Hepatocyte (in vitro differentiated cells): ENCODE measurements at regions not wholly inside any gene's neighbourhood (a gene's known extent, or its start where the extent isn't known, plus 50 kb on each side); places are given as distances from the start of the nearest gene placed in this dataset.

Source experiments
- DNase-seq: peaks from one replicate; pipeline ENCODE4 v3.0.0-alpha.2; 2016; ENCODE audit warnings: low spot score
- H2AFZ ChIP-seq: fragments of 200-600 bp; sonication (generic); 2 replicates; pipeline ENCODE4 v1.6.0; 2016; ENCODE audit warnings: antibody characterized with exemption, mild to moderate bottlenecking
- H3K27ac ChIP-seq: fragments of 200-600 bp; sonication (generic); 2 replicates; pipeline ENCODE4 v1.5.1; 2016; ENCODE audit warnings: mild to moderate bottlenecking
- H3K27me3 ChIP-seq: fragments of 200-600 bp; sonication (generic); 2 replicates; pipeline ENCODE4 v1.6.1; 2016
- H3K36me3 ChIP-seq: fragments of 200-600 bp; sonication (generic); replicated peaks from 2 replicates; pipeline ENCODE4 v1.5.1; 2016; ENCODE audit warnings: low read depth; ENCODE audit not compliant: insufficient read depth
- H3K4me1 ChIP-seq: fragments of 200-600 bp; sonication (generic); 2 replicates; pipeline ENCODE4 v1.5.1; 2016; ENCODE audit warnings: mild to moderate bottlenecking, moderate library complexity; ENCODE audit not compliant: insufficient read depth
- H3K4me2 ChIP-seq: fragments of 200-600 bp; sonication (generic); 2 replicates; pipeline ENCODE4 v1.6.0; 2016
- H3K4me3 ChIP-seq: fragments of 200-600 bp; sonication (generic); 2 replicates; pipeline ENCODE4 v1.5.1; 2016; ENCODE audit warnings: mild to moderate bottlenecking
- H3K79me2 ChIP-seq: fragments of 200-600 bp; sonication (generic); 2 replicates; pipeline ENCODE4 v1.6.0; 2017; ENCODE audit warnings: mild to moderate bottlenecking
- H3K9me2 ChIP-seq: fragments of 200-600 bp; sonication (generic); replicated peaks from 2 replicates; pipeline ENCODE4 v1.6.0; 2017; ENCODE audit warnings: mild to moderate bottlenecking; ENCODE audit not compliant: insufficient read depth
- H3K9me3 ChIP-seq: fragments of 200-600 bp; sonication (generic); 2 replicates; pipeline ENCODE4 v1.5.1; 2016; ENCODE audit warnings: low read depth, mild to moderate bottlenecking
- H4K20me1 ChIP-seq: fragments of 200-600 bp; sonication (generic); 2 replicates; pipeline ENCODE4 v1.6.0; 2016; ENCODE audit warnings: mild to moderate bottlenecking; ENCODE audit not compliant: insufficient read depth, poor library complexity, severe bottlenecking
- EZH2 ChIP-seq: fragments of 200-600 bp; sonication (generic); IDR thresholded peaks from 2 replicates; pipeline ENCODE4 v1.6.1; 2016; ENCODE audit warnings: antibody characterized with exemption, mild to moderate bottlenecking, borderline replicate concordance
- EZH2phosphoT487 ChIP-seq: fragments of 200-600 bp; sonication (generic); IDR thresholded peaks from one replicate; pipeline ENCODE4 v1.6.1; 2018; ENCODE audit warnings: antibody characterized with exemption, mild to moderate bottlenecking, low read depth, moderate library complexity; ENCODE audit not compliant: unreplicated experiment, severe bottlenecking
- WGBS: methylation state at CpG from one replicate; pipeline ENCODE4 v1.1.6; 2016; ENCODE audit warnings: low lambda C conversion rate; ENCODE audit errors: missing lambda C conversion rate; 5-methylcytosine and 5-hydroxymethylcytosine counted together
- TF ChIP-seq, protein P1 (sequence below): fragments of 200-600 bp; sonication (generic); IDR thresholded peaks from 2 replicates; pipeline ENCODE4 v1.5.1; 2016; ENCODE audit warnings: antibody characterized with exemption, mild to moderate bottlenecking; ENCODE audit not compliant: poor library complexity

- Histone ChIP-seq H3K9me2 (no peaks in the 10 kb centered on the region), H3K4me2 (no peak overlapping the region), H3K4me3 (no peak overlapping the region), H3K4me1 (no peaks in the 10 kb centered on the region), H3K79me2 (no peaks in the 10 kb centered on the region), H4K20me1 (no peaks in the 10 kb centered on the region), H3K36me3 (no peaks in the 10 kb centered on the region), H2AFZ (no peak overlapping the region), H3K27ac (no peak overlapping the region), H3K9me3 (no peaks in the 10 kb centered on the region), H3K27me3 (no peaks in the 10 kb centered on the region)
- TF ChIP-seq, protein P1, sequence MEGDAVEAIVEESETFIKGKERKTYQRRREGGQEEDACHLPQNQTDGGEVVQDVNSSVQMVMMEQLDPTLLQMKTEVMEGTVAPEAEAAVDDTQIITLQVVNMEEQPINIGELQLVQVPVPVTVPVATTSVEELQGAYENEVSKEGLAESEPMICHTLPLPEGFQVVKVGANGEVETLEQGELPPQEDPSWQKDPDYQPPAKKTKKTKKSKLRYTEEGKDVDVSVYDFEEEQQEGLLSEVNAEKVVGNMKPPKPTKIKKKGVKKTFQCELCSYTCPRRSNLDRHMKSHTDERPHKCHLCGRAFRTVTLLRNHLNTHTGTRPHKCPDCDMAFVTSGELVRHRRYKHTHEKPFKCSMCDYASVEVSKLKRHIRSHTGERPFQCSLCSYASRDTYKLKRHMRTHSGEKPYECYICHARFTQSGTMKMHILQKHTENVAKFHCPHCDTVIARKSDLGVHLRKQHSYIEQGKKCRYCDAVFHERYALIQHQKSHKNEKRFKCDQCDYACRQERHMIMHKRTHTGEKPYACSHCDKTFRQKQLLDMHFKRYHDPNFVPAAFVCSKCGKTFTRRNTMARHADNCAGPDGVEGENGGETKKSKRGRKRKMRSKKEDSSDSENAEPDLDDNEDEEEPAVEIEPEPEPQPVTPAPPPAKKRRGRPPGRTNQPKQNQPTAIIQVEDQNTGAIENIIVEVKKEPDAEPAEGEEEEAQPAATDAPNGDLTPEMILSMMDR, result no peak
- TF ChIP-seq EZH2 (no peak), EZH2phosphoT487 (no peak)
- DNase-seq, result no peak
- 54% methylated on average over 1 of the region's 1 CpG for WGBS
Observed at GRCh38 chr12:54762390-54762789, 91.9 kb upstream of the MUCL1 start.

DNA sequence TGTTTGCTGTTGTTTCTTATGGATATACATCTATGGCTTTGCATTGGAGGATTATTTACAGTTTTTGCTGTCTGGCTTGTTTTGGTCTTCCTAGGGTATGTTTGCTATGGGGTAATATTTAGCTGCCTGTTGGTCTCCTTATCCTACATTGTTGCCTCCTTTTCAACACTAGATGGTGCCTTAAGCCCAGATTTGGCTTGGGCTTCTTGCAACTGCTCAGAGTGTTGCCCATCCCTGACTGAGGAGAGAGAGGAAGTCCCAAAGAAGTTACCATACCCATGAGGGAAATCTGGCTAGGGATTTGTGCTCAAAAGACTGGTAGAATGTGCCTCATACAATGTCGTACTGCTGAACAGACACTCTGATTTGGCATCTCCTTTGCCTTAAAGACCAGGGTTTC is 94.6 kb upstream of the MUCL1 start:
- Histone ChIP-seq H3K79me2 (no peaks in the 10 kb centered on the region), H3K4me3 (no peak overlapping the region), H3K27me3 (peaks cover 12% of the 10 kb centered on the region), H2AFZ (no peak overlapping the region), H4K20me1 (no peaks in the 10 kb centered on the region), H3K9me2 (no peaks in the 10 kb centered on the region), H3K9me3 (no peaks in the 10 kb centered on the region), H3K27ac (no peak overlapping the region), H3K4me2 (no peak overlapping the region), H3K36me3 (no peaks in the 10 kb centered on the region), H3K4me1 (no peaks in the 10 kb centered on the region)
- DNase-seq, result peak; percentile 35
- 33% methylated on average over 1 of the region's 1 CpG for WGBS
- TF ChIP-seq, protein P1, result peak; percentile 38
- no peak for TF ChIP-seq EZH2phosphoT487

- H3K36me3 ChIP-seq, result no peaks in the 10 kb centered on the region
- H3K4me3 ChIP-seq, result no peak overlapping the region
- H3K4me1 ChIP-seq, result no peaks in the 10 kb centered on the region
- H3K79me2 ChIP-seq, result no peaks in the 10 kb centered on the region
- H3K27me3 ChIP-seq, result peaks cover 32% of the 10 kb centered on the region
- TF ChIP-seq, protein P1, result no peak
- TF ChIP-seq EZH2, result no peak
- no peak for TF ChIP-seq EZH2phosphoT487
- 88% methylated on average over 1 of the region's 1 CpG for WGBS
- no peak overlapping the region for H3K27ac ChIP-seq
- no peaks in the 10 kb centered on the region for H3K9me2 ChIP-seq
- no peaks in the 10 kb centered on the region for H4K20me1 ChIP-seq
- no peak for DNase-seq
- no peak overlapping the region for H3K4me2 ChIP-seq
- H2AFZ ChIP-seq, result no peak overlapping the region
- H3K9me3 ChIP-seq, result no peaks in the 10 kb centered on the region
Observed at GRCh38 chr12:54751493-54751892, 102.8 kb upstream of the MUCL1 start.

DNA sequence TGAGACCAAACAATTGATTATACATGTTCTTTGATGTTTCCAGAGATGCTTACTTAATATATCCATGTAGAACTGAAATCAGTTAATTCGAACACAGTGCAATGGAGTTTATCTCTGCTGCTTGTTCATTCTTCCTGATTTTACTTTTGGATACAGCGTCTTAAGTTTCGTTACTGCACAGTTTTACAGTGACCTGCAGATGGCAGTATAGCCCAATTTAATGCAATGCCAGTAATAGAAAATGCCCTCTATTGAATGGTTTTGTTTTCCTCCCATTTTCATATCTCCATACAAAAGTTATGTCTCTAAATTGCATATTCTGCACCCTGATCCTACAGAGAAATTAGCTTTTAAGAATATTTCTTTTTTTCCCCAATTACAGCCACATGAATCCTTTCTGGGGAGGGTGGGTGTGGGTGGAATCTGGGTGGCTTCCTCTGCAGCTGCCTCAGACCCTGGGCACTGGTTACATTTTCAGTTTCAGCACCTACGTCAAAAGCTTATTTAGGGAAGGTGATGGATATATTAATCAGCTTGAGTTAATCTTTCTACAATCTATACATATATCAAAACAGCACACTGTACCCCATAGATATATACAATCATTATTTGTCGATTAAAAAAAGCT is 101.1 kb upstream of the DCD start:
- no peak overlapping the region for H2AFZ ChIP-seq
- H3K4me2 ChIP-seq, result no peak overlapping the region
- TF ChIP-seq EZH2, result no peak
- TF ChIP-seq, protein P1, result peak; percentile 86
- H3K27me3 ChIP-seq, result peaks cover 19% of the 10 kb centered on the region
- no peak overlapping the region for H3K4me3 ChIP-seq
- no peaks in the 10 kb centered on the region for H3K9me2 ChIP-seq
- H4K20me1 ChIP-seq, result no peaks in the 10 kb centered on the region
- H3K36me3 ChIP-seq, result no peaks in the 10 kb centered on the region
- DNase-seq, result peak; percentile 68
- WGBS, result 33% methylated on average over 5 of the region's 5 CpGs
- no peaks in the 10 kb centered on the region for H3K79me2 ChIP-seq
- H3K27ac ChIP-seq, result no peak overlapping the region
- H3K9me3 ChIP-seq, result no peaks in the 10 kb centered on the region
- H3K4me1 ChIP-seq, result no peaks in the 10 kb centered on the region
